HG03558 (cell line): ENCODE measurements at regions not wholly inside any gene's neighbourhood (a gene's known extent, or its start where the extent isn't known, plus 50 kb on each side); places are given as distances from the start of the nearest gene placed in this dataset.

Source experiments
- ATAC-seq: cut with Tn5 transposase; IDR thresholded peaks from one replicate; pipeline ENCODE4 v1.9.1; 2021; ENCODE audit warnings: moderate number of reproducible peaks; ENCODE audit not compliant: unreplicated experiment; ENCODE audit errors: extremely low read depth

GRCh38 chr11:81022057-81022456, 1581.2 kb upstream of the TENM4 start:
- ATAC-seq = no peak

DNA sequence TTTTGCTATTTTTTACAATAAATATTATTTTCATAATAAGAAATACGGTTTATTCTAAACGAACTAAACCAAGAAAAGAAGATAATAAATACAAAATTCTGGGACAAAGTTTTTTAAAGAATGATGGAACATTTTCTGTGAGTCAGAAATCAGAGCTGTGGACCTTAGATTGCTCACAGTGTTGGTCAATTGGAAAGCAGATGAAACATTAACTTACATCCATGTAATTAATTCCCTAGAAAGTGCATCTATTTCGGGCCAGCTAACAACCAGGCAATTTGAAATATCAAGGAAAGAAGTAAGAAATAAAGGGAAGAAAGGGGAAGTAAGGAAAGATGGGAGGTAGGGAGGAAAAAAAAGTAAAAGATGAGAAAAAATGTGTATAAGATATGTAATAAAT, 1569.8 kb upstream of the TENM4 start:
- ATAC-seq = no peak

GRCh38 chr11:81007046-81007445, 1566.2 kb upstream of the TENM4 start:
- no peak for ATAC-seq

DNA sequence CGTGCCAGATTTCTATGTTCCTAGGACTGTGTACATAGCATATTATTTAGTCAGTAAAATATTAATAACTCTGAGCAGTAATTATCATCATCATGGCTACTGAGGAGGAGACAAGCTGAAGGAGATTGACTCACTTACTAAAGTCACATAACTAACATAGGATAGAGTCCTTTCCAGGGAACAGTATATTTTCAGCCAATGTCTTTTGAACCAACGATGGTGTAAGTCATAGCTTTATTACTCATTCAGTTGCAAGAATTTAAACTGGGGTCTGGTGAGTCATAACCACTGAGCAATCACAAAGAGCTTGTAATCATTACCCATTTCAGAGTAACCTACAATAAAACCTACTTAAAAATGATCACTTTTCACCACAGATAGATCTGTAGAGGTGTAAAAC, 1564.8 kb upstream of the TENM4 start:
- no peak for ATAC-seq

- ATAC-seq = no peak
Observed at GRCh38 chr11:81004576-81004975, 1563.7 kb upstream of the TENM4 start.

DNA sequence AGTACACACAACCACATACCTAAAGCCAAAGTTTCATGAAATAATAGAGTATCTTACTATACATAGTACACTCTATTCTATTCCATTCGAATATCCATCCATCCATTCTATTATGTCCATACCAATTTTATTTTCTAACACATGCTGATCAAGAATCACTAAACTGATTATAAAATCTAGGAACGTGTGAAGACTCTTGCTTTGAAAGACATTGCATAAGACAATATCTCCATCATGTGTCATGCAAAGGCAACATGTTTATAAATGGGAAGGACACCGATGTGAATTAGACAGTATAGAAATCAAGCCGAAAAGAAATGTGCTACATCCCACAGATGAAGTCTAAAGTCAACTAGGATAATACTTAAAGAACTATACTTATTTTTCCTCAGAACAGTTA, 1561.5 kb upstream of the TENM4 start:
- no peak for ATAC-seq

DNA sequence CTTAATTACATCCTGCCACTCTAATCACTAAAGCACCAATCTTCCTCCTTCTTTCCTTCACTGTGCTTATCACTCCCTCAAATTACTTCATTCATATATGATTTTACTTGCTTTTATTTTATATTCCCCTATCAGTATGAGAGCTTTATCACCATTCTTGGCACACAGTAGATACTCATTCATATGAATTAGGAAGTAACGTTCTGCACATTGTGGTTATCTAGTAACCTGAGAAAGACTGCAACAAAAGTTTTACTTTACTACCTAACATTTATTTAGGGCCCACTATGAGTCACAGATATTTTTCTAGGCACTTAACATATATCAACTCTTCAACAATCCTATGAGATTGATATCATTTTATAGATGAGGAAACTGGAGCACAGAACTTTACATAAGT, 1559.9 kb upstream of the TENM4 start:
- ATAC-seq = no peak

GRCh38 chr11:81000334-81000733, 1559.5 kb upstream of the TENM4 start:
- ATAC-seq = no peak

- no peak for ATAC-seq
Observed at GRCh38 chr11:80995523-80995922, 1554.7 kb upstream of the TENM4 start.

GRCh38 chr11:80993536-80993935, 1552.7 kb upstream of the TENM4 start:
- ATAC-seq = no peak

- ATAC-seq = no peak
Observed at GRCh38 chr11:80990885-80991284, 1550.1 kb upstream of the TENM4 start.

DNA sequence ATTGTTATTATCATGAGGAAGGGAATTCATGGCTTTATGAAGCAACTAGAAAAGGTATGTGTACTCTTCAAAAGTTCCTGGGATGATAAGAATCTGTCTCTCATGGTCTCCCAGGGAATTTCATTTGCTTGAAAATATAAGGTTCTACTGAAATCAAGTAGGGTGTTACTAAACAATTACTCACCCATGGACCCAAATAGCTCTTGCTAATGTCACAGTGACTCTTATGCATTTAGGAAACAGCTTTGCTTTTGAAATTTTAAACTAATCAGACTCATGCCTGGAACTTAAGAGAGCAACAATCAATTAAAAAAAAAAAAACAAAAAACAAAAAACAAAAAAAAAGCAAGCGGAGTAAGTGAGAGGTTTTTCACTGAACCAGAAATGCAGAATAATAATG, 1546.3 kb upstream of the TENM4 start:
- ATAC-seq = no peak

- no peak for ATAC-seq
Observed at GRCh38 chr11:80986421-80987074, 1545.7 kb upstream of the TENM4 start.

DNA sequence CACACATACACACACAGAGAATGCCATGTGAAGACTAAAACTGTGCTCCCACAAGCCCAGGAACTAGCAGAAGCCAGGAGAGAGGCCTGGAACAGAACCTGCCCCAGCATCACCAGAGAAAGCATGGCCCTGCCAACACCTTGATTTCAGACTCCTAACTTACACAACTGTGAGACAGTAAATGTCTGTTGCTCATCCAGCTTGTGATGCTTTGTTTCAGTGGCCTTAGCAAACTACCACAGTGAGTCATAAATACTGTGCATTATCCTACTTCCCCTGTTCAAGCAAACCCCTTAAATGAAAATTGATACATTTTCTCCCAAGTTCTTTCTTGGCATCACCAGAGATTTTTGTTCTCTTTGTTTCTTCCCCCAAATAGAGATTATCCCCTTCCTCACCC, 1539.4 kb upstream of the TENM4 start:
- ATAC-seq = no peak

DNA sequence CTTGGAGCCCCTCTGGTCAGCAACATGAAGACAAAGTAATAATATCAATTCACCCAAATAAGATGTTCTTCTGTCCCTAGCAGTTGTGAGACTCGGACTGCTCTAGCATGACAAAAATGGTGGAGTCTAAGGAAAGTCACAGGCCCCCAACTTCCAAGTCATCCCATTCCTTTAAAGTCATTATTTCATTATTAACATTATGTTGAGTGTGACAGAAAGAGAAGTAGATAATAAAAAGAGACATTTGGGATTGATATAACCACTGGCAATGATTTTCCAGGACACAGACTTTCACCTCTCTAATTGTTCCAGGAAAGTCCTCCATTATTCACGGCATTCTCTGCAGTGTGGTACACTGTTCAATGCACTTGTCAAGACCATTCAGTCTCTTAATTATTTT, 1533.0 kb upstream of the TENM4 start:
- no peak for ATAC-seq

GRCh38 chr11:80970037-80970436, 1529.2 kb upstream of the TENM4 start:
- ATAC-seq = no peak

- ATAC-seq = no peak
Observed at GRCh38 chr11:80967649-80968048, 1526.8 kb upstream of the TENM4 start.

DNA sequence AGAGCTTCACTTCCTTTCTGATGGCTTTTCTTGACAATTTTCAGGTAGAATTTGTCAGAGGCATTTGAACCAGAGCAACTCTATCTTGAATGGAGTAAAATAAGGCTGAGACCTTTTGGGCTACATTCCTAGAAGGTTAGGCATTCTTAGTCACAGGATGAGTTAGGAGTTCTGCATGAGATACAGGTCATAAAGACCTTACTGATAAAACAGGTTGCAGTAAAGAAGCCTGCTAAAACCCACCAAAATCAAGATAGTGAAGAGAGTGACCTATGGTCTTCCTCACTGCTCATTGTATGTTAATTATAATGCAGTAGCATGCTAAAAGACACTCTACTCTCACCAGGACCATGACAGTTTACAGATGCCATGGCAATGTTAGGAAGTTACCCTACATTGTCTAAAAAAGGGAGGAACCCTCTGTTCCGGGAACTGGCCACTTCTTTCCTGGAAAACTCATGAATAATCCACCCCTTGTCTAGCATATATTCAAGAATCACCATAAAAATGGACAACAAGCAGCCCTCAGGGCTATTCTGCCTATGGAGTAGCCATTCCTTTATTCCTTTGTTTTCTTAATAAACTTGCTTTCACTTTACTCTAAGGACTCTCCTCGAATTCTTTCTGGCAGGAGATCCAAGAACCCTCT, 1519.7 kb upstream of the TENM4 start:
- ATAC-seq = no peak

- no peak for ATAC-seq
Observed at GRCh38 chr11:80959751-80960150, 1518.9 kb upstream of the TENM4 start.

DNA sequence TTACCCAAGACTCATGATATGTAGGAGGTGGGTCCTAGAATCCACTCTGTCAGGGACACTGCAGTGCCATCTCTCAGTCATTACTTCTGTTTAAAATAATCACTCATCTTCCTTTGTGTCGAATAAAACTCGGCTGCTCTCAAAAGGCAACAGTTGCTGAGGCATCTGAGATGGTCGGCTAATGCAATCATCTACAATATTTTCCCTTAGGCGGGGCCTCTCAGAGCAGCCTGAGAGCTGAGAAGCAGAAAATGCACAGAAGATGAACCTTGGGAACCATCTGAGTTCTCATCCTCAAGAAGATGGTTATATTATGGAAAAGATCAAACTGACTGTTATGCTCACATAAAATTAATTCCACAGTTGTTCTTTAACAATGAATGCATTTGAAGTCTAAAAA, 1518.2 kb upstream of the TENM4 start:
- no peak for ATAC-seq

- no peak for ATAC-seq
Observed at GRCh38 chr11:80958361-80958760, 1517.5 kb upstream of the TENM4 start.

DNA sequence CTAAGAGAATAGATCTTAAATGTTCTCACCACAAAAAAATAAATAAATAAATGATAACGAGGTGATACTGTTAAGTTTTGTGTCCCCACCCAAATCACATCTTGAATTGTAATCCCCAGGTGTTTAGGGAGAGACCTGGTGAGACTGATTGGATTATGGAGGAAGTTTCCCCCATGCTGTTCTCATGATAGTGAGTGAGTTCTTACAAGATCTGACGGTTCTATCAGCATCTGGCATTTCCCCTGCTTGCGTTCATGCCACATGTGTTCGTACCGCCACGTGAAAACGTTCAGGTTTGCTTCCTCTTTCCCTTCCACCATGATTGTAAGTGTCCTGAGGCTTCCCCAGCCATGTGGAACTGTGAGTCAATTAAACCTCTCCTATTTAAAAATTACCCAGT, 1514.8 kb upstream of the TENM4 start:
- no peak for ATAC-seq
